HG03175 (cell line): ENCODE measurements at regions not wholly inside any gene's neighbourhood (a gene's known extent, or its start where the extent isn't known, plus 50 kb on each side); places are given as distances from the start of the nearest gene placed in this dataset.
A peak's percentile ranks its signal among the peaks of the same experiment; 100 is the strongest.
"Not testable (repeated sequence)": the region's sequence is repeated elsewhere in the genome, so short reads cannot be mapped to it uniquely, and the experiment has no call there.

Source experiments
- ATAC-seq: cut with Tn5 transposase; IDR thresholded peaks from one replicate; pipeline ENCODE4 v1.9.1; 2021; ENCODE audit warnings: mild to moderate bottlenecking, moderate library complexity; ENCODE audit not compliant: unreplicated experiment

DNA sequence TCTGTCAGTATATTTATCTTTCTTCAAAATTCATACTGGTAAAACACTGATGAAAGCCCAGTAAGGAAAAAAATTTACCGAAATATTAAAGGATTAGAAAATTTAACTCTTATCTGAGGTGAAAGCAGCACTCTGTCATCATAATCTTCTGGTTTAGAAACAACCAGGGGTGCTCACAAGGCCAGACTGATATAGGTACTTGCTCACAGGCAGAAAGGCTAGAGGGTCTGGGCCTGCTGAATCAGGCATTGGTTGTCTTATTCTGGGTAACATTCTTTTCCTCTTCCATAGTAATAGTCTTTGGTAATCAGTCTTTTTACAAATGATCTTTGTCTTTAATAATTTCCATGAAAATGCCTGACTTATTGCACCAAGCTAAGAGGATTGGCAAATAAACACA is 221.4 kb upstream of the TFPI start:
- no peak for ATAC-seq

DNA sequence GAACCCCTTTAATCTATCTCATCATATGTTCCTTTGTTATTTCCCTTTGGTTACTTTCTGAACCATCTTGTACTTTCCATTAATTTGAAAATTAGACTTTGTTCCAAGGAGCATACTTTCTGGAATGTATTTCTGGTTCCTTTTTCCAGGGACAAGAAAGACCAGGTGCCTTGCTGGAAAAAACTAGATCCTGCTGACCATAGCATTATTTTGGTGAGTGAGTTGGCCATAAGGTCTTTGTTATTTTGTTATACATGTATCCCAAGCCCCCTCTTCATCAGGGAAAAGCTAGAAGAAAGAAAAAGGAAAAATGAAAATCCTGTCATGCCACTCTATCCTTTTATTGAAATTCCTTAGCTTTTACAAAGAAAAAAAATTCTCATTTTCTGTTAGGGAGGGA is 228.1 kb upstream of the TFPI start:
- ATAC-seq, result no peak

DNA sequence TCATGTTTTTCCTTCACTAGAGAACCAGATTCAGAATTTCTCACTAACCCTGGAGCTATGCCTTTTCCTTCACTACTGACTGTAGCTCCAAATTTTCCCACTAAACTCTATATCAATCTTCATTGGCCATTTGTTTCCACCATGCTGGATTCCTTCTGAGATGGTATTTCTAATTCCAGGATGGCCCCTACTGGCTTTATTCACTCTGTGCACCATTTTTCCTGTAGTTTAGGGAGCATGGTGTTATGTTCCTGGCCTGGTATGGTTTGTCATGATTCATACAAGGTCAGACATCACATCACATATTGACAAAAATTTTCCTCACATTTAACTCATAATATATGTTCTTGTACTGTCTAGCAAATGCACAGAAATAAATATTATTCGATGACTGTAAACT is 229.2 kb upstream of the TFPI start:
- ATAC-seq, result no peak

DNA sequence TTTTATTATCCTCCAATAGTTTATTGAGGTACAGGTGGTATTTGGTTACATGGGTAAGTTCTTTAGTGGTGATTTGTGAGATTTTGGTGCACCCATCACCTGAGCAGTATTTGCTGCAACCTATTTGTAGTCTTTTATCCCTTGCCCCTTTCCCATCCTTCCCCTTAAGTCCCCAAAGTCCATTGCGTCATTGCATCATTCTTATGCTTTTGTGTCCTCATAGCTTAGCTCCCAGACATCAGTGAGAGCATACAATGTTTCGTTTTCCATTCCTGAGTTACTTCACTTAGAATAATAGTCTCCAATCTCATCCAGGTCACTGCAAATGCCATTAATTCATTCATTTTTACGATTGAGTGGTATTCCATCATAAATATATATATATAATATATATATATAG is 229.9 kb upstream of the TFPI start:
- ATAC-seq, result not testable (repeated sequence)

DNA sequence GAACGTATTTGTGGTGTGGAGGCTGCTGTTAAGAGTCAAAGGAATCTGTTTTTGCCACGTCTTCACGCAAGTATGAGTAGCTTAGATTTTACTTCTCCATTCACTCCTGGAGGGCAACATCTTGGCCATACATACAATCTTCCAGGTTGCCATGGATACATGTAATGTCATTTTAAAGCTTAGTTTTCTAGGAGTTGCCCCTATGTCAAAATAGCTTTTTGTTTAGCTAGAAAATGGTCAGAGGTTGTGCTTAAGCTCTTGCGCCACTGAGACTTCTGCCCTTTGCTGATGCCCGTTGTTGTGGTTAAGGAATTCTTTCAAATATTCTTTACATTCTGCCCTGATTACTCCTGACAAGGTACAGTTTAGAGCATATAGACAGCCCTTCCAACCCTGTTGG is 245.4 kb upstream of the TFPI start:
- ATAC-seq, result no peak

DNA sequence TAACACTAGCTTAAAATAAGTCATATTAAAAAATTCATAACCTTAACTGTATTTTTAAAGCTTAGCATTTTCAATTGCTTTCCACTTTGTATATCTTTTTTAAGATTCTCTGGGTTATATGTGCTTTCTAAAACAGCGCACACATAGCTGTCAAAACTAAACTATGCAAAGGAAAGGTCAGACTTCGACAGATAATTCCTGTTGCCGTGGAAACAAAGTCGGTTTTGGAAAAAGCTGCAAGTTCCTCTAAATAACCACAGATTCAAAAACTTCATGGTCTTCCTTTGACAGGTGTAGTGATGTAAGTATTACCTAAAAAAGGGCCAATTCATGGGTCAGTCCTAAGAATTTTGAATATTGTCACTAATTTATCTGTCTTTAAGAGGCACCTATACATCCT is 249.6 kb upstream of the TFPI start:
- ATAC-seq, result no peak

DNA sequence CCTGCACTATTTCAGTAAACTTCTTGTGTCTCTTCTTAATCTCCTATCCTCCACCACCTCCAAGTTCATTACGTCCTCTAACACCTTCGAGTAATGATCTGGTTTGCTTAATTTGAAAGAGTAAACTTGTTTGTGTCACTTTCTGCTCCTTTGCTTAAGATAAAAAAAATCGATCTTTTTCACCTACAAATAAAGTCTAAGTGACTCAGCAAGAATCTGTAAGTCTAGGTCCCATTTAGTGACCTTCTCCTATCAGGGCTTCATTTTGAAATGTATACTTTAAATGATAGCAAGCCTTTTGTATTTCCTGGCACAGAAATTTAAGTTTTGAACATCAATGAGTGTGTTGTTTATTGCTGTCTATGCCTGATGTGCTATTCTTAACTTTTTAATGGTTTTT is 260.9 kb upstream of the TFPI start:
- ATAC-seq, result no peak

DNA sequence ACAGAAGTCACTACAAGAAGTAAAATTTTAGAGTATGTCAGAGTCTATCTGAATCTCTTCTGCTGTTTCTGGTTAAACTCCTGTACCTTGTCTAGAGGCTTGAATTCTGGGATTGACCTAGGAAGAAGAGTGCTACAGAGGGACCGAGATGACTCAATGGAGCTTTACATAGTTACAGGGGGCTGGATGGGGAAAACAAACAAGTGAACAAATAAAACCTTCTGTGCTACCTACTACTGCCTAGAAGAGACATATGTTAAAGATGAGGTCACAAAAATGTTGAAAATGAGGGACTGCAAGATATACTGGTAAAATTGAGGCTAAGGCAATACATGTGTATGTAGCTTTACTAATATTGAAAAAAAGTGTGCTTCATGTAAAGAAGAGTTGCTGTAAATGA is 265.4 kb upstream of the TFPI start:
- ATAC-seq, result no peak

DNA sequence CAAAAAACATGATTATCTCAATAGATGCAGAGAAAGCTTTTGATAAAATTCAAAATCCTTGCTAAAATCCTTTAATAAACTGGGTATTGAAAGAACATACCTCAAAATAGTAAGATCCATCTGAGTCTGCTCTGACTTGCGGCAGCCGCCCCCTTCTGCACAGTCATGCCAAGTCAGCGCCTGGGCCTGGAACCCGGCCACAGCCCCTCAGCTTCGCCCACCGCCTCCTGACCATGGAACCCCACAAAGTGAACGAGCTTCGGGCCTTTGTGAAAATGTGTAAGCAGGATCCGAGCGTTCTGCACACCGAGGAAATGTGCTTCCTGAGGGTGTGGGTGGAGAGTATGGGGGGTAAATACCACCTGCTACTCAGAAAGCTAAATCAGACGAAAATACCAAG is 270.9 kb upstream of the TFPI start:
- no peak for ATAC-seq

DNA sequence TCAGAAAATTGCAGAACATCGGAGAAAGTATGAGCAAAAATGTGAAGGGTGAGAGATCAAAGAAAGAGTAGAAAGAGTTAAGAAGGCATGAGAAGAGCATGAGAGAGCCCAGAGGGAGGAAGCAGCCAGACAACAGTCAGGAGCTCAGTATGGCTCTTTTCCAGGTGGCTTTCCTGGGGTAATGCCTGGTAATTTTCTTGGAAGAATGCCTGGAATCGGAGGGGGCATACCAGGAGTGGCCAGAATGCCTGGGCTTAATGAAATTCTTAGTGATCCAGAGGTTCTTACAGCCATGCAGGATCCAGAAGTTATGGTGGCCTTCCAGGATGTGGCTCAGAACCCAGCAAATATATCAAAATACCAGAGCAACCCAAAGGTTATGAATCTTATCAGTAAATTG is 271.8 kb upstream of the TFPI start:
- ATAC-seq, result no peak

DNA sequence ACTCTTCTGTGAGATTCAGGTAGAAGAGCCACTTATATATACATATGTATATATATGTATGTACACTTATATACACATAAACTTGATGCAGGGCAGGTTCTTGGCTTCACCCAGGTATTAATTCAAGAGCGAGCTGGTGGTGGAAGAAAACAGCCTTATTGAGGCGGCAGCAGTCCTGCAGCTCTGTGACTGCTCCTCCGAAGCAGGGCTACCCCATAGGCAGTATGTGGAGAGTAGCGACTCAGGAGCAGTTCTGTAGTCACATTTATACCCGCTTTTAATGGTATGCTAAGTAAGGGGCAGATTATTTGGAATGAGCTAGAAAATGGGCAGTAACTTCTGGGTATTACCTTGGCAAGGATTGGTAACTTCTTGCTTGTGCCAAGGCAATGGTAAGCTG is 280.6 kb upstream of the TFPI start:
- no peak for ATAC-seq

DNA sequence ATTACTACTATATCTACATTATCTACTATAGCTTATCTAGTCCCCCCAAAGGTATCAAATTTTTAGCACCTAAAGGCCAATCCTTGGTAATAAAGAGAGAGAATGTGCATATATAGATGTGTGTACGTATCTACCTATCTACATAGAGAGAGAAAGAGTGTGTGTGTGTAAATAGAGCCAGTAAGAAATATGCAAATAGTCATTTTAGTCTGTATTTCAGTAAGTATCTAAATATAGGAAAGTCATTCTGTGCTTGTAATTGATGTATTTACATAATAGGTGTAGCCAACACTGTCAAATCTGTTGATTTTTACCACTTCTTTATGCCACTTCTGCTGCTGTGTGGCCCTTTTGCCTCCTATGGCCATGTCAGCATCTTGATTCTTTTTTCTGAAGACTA is 284.5 kb upstream of the TFPI start:
- no peak for ATAC-seq

DNA sequence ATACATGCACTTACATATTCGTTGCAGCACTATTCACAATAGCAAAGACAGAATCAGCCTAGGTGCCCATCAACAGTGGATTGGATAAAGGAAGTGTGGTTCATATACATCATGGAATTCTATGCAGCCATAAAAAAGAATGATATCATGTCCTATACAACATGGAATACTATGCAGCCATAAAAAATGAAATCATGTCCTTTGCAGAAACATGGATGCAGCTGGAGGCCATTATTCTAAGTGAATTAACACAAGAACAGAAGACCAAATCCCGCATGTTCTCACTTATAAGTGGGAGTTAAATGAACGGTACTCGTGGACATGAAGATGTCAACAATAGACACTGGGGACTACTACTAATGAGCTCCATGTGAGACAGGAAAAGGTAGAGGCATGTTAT is 288.1 kb upstream of the TFPI start:
- no peak for ATAC-seq

DNA sequence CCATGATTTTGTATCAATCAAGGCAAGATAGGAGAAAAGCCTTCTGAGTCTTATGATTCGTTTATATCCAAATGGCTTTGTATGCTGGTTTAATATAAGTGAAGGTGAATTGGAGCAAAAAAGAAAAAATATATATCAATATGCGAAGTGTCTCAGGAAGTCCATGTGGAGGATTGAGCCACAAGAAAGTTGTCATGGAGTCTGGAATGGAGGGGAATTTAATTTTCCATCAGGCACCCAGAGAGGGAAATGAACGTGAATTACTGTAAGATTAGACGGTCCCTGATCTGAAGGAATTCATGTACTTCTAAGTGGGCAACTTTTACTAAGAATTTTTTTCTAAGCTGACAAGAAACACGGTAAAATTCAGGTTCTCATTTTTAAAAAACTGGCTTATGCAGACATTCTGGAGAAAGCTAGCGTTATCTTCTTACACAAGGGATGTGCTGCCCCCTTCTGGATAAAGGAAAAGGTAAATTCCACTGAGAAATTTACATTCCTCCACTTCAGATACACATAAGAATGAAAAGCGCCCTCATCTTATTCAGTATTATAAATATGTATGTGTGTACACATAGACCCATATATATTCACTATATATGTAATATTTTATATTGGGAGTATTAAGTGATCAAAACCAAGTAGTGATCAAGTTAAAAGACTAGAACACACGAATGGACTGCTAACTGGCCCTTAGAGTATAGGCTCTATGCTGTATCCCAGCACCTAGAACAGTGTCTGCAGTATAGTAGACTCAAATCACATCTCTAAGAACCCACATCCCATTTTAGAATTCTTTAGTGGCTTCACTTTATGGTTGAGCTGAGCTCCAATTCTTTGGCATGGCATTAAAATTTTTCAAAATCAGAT is 289.0 kb upstream of the TFPI start:
- ATAC-seq, result peak; percentile 62

DNA sequence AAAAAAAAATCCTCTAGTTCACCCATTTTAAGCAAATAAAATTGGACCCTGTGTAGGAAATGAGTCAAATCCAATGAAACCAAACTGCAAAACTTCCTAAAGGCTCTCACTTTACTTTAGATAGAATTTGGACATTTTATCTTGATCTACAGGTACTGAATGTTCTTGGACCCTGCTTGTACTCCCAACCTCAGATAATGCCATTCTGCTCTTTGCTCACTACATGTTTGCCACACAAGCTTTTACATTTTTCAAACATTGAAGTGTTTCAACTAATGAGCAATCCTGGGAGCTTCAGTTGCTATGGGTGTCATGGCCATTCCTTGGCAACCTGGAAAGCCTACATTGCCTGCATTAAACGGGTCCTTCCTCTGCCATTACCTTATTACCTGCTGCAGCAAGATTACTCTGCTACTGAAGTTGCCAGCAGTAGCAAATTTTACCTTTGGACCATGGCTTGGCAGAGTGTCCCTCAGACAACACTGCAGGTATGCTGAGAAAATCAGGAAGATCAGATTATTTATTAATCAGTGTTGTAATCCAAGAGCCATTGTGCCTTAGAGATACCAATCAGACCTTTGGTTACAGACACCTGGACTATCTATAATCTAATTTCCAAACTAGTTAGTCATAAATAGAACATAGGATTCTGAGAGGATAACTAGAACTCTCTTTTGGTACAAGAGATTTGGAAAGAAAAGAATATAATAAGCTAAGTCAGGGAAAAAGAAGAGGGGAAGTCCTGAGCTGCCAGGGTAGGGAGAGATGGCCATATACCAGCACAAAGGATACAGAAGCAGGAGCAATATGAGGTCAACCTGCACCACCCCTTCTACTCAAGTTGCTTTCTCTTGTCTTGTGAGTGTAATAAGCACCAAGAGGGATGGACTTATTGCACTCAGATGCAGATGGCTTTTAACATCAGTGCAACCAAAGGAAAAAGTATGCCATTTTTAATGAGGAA is 293.3 kb upstream of the TFPI start:
- ATAC-seq, result no peak

DNA sequence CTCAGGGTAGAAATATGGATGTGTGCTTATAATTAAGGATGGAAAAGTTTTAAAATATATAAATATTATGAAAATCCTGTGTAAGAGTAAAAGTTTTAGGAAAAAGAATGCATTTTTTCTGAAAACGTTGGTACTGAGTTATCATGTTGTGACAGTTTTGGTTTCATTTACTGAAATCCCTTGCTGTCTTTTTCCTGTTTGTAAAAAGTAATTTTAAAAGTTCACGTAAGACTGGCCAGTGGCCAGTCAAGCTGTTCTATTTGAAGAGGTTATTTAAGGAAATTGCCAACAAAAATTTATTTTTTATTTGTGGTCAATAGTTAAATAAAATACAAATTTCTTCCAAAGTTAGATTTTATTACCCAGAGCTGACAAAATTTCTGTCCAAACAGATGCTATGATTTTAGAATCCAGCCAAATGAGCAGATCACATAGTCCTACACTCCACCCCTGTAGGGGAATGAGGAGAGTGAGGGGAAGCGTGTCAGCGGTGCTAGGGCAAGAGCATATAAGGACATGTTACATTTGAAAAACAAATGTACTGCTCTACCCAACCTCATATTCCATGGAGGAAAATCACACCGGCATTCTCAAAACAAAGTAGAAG is 297.8 kb upstream of the TFPI start:
- ATAC-seq, result no peak

DNA sequence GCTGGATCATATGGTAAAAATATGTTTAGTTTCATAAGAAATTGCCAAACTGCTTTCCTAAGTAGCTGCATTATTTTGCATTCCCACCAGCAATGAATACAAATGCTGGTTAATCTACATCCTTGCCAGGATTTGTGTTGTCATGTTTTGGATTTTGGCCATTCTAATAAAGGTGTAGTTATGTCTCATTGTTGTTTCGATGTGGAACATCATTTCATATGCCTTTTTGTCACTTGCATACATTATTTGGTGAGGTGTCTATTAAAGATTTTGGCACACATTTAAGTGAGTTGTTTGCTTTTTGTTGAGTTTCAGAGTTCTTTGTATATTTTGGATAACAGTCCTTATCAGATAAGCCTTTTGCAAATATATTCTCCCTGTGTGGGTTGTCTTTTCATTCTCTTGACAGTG is 299.2 kb upstream of the TFPI start:
- ATAC-seq, result no peak

DNA sequence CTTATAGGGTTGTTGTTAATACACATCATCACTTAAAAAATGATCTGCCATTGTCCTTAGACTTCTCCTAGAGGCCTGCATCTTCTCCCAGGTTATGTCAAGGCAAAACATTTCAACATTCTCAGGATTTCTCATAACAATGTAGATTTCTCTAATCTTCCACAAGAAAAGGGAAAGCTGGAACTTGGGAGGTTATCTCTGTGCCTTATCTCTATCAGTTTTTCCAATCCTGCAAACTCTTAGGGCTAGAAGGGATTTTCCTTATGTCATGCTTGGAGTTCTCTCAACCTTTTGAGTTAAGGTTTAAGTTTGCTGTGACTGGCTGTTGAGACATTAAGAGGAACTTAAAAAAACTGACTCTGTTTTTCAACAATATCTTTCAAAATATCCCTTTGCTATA is 300.6 kb upstream of the TFPI start:
- no peak for ATAC-seq

DNA sequence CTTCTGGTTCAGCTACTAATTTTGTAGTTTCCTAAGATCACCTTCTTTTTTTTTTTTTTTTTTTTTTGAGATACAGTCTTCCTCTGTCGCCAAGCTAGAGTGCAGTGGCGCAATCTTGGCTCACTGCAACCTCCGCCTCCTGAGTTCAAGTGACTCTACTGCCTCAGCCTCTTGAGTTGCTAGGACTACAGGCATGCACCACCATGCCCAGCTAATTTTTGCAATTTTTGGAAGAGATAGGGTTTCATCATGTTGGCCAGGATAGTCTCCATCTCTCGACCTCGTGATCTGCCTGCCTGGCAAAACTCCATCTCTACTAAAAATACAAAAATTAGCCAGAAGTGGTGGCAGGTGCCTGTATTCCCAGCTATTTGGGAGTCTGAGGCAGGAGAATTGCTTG is 301.5 kb upstream of the TFPI start:
- no peak for ATAC-seq

DNA sequence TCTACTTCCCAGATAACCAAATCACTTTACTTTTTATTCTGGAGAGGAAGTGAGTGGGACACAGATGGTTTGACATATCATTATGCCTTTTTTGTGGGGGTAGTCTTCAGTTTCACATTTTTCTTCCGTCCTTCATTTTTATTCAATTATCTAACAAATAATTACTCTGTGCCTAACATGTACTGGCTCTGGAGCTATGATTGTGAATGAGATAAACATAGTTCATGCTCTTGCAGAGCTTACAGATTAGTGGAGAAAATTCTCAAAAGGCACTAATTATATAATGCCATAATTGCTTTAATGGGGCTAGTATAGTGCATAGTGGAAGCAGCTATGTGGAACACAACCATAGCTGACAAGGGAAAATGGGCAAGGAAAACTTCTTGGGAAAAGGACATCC is 303.6 kb upstream of the TFPI start:
- ATAC-seq, result no peak

DNA sequence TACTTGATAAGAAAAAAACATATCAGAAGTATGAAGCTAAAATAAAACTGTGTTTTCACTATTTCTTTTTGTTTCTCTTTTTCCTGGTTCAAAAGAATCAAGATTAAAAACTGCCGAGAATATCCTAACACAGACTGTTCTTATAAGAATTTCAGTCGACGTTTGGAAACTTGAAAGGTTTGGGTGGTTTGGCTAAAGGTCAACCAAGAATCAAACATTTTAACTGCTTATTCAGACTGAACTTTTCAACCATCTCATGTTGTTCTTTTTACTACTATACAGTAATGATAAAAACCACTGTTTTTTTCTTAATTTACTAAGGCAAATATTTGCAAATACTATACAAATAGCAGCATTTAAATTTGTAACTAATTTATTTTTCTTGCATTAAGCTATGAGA is 308.5 kb upstream of the TFPI start:
- ATAC-seq, result no peak

DNA sequence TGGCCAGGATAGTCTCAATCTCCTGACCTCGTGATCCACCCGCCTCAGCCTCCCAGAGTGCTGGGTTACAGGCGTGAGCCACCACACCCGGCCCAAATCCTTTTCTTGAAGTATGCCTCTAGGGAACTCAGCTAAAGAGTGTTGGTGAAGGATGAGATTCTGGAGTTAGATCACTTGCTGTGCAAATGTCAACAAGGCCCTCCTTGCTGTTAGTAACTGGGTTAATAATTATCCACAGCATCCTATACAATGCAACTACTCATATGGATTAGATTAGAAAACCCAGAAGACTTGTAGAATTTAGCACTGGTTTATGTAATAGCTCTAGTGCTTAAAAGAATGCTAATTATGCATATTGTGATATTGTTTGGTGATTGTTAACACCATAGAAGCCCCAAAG is 310.8 kb upstream of the TFPI start:
- no peak for ATAC-seq
